GM19351 (cell line): ENCODE measurements at regions not wholly inside any gene's neighbourhood (a gene's known extent, or its start where the extent isn't known, plus 50 kb on each side); places are given as distances from the start of the nearest gene placed in this dataset.
A peak's percentile ranks its signal among the peaks of the same experiment; 100 is the strongest.
"Not testable (repeated sequence)": the region's sequence is repeated elsewhere in the genome, so short reads cannot be mapped to it uniquely, and the experiment has no call there.

ENCODE experiments used
- ATAC-seq: cut with Tn5 transposase; IDR thresholded peaks from one replicate; pipeline ENCODE4 v1.9.1; 2021; ENCODE audit warnings: mild to moderate bottlenecking, moderate library complexity; ENCODE audit not compliant: unreplicated experiment

- ATAC-seq, result no peak
These were observed 153.6 kb downstream of the HRH4 start for GRCh38 chr18:24613896-24614640.

GRCh38 chr18:24616653-24617052 is 156.2 kb downstream of the HRH4 start:
- no peak for ATAC-seq

- not testable (repeated sequence) for ATAC-seq
These were observed 164.0 kb downstream of the HRH4 start for GRCh38 chr18:24624421-24624820.

GRCh38 chr18:24627644-24628315 is 167.3 kb downstream of the HRH4 start:
- no peak for ATAC-seq

GRCh38 chr18:24628326-24628725 is 167.9 kb downstream of the HRH4 start:
- no peak for ATAC-seq

GRCh38 chr18:24629921-24630320 is 169.5 kb downstream of the HRH4 start:
- no peak for ATAC-seq

- no peak for ATAC-seq
These were observed 170.0 kb downstream of the HRH4 start for GRCh38 chr18:24630346-24630880.

- ATAC-seq, result no peak
These were observed 171.0 kb downstream of the HRH4 start for GRCh38 chr18:24631243-24632025.

GRCh38 chr18:24632158-24632988 is 171.9 kb downstream of the HRH4 start:
- ATAC-seq, result no peak

- no peak for ATAC-seq
These were observed 172.7 kb downstream of the HRH4 start for GRCh38 chr18:24633121-24633520.

- ATAC-seq, result no peak
These were observed 189.1 kb downstream of the HRH4 start for GRCh38 chr18:24649571-24649970.

- no peak for ATAC-seq
These were observed 191.0 kb downstream of the HRH4 start for GRCh38 chr18:24651434-24651833.

- no peak for ATAC-seq
These were observed 195.6 kb downstream of the HRH4 start for GRCh38 chr18:24656050-24656449.

GRCh38 chr18:24656551-24657443 is 196.4 kb downstream of the HRH4 start:
- ATAC-seq, result no peak

GRCh38 chr18:24657444-24657842 is 197.0 kb downstream of the HRH4 start:
- no peak for ATAC-seq

GRCh38 chr18:24658302-24658701 is 197.9 kb downstream of the HRH4 start:
- ATAC-seq, result no peak

- peak; percentile 82 for ATAC-seq
These were observed 199.6 kb downstream of the HRH4 start for GRCh38 chr18:24659827-24660720.

GRCh38 chr18:24660956-24661355 is 200.5 kb downstream of the HRH4 start:
- no peak for ATAC-seq

GRCh38 chr18:24662412-24662821 is 202.0 kb downstream of the HRH4 start:
- no peak for ATAC-seq
